Body of pancreas (tissue), 4 donors: ENCODE measurements at regions not wholly inside any gene's neighbourhood (a gene's known extent, or its start where the extent isn't known, plus 50 kb on each side); places are given as distances from the start of the nearest gene placed in this dataset.

Experiments used
- ATAC-seq: fragments of 150-250 bp; one replicate; pipeline ENCODE4 v1.9.1; 2016
- DNase-seq, 4 donors: peaks; one replicate each; pipeline ENCODE4 v3.0.0-alpha.2; 2019
- H3K27ac ChIP-seq, 4 donors: fragments of 200-600 bp; sonication (generic); 1 replicate in 3 of 4; 2 replicates in 1 of 4; pipeline versions ENCODE4 v1.5.1 to v1.6.1; 2016 to 2019; ENCODE audit warnings: mild to moderate bottlenecking in 1 of 4, mixed read lengths in 1 of 4, moderate library complexity in 1 of 4
- H3K27me3 ChIP-seq, 2 donors: fragments of 200-600 bp; sonication (generic); one replicate each; pipeline ENCODE4 v1.6.0; 2016; ENCODE audit warnings: mild to moderate bottlenecking in 1 of 2
- H3K36me3 ChIP-seq, 2 donors: fragments of 200-600 bp; sonication (generic); replicated peaks in 1 of 2; 2 replicates each; pipeline ENCODE4 v1.5.1; 2016; ENCODE audit warnings: low read depth in 2 of 2; ENCODE audit not compliant: insufficient read depth in 1 of 2
- H3K4me1 ChIP-seq: fragments of 200-600 bp; sonication (generic); one replicate; pipeline ENCODE4 v1.6.0; 2016
- H3K4me3 ChIP-seq, 2 donors: fragments of 200-600 bp; sonication (generic); 1 replicate in 1 of 2; 2 replicates in 1 of 2; pipeline ENCODE4 v1.5.1; 2016 to 2019
- H3K9me3 ChIP-seq, 3 donors: fragments of 200-600 bp; sonication (generic); 1 replicate in 2 of 3; 2 replicates in 1 of 3; pipeline ENCODE4 v1.5.1; 2016
- POLR2A ChIP-seq, 3 donors: fragments of 450-650 bp; IDR thresholded peaks; one replicate each; pipeline ENCODE4 v1.6.1; 2016; ENCODE audit warnings: antibody characterized with exemption in 3 of 3, mild to moderate bottlenecking in 2 of 3
- WGBS, 2 donors: methylation state at CpG; one replicate each; pipeline ENCODE4 v1.1.5; 2017; 5-methylcytosine and 5-hydroxymethylcytosine counted together
- intact Hi-C: fragments of 100-400 bp; cut with DNase I; formaldehyde crosslinking; loops from one replicate; pipeline ENCODE4 v1.15.1; 2023
- TF ChIP-seq, protein P1 (sequence below), 7 experiments: fragments of 450-650 bp in 4 of 7; fragments of 200-600 bp in 3 of 7; sonication (generic) in 3 of 7; IDR thresholded peaks; one replicate each; pipeline ENCODE4 v1.5.1; 2016 to 2019; ENCODE audit warnings: antibody characterized with exemption in 7 of 7

DNA sequence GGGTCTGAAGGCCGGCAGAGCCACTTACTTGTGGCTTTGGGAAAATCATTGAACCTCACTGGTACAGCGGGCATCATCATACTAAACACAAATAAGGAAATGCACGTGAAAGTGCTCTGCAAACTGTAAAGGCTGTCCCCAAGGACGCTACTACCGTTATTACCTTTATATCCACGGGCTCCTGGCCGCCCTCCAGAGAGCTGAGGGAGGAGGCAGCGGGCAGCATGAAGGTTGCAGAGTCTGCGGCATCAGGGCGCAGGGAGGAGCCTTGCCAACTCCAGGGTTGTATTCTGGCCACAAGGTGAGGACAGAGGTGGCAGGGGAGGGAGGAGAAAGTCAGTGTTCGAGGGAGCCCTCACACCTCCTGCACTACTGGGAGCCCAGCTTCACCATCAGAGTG lies 68.3 kb upstream of the GCSH start:
- Histone ChIP-seq H3K27ac (no peak overlapping the region), H3K9me3 (no peaks in the 10 kb centered on the region), H3K4me3 (no peak overlapping the region), H3K4me1 (no peaks in the 10 kb centered on the region), H3K36me3 (no peaks in the 10 kb centered on the region), H3K27me3 (no peaks in the 10 kb centered on the region)
- TF ChIP-seq POLR2A (IDR thresholded peaks at IDR 0.05): no peak
- TF ChIP-seq, protein P1, sequence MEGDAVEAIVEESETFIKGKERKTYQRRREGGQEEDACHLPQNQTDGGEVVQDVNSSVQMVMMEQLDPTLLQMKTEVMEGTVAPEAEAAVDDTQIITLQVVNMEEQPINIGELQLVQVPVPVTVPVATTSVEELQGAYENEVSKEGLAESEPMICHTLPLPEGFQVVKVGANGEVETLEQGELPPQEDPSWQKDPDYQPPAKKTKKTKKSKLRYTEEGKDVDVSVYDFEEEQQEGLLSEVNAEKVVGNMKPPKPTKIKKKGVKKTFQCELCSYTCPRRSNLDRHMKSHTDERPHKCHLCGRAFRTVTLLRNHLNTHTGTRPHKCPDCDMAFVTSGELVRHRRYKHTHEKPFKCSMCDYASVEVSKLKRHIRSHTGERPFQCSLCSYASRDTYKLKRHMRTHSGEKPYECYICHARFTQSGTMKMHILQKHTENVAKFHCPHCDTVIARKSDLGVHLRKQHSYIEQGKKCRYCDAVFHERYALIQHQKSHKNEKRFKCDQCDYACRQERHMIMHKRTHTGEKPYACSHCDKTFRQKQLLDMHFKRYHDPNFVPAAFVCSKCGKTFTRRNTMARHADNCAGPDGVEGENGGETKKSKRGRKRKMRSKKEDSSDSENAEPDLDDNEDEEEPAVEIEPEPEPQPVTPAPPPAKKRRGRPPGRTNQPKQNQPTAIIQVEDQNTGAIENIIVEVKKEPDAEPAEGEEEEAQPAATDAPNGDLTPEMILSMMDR (IDR thresholded peaks at IDR 0.05): no peak
- intact Hi-C loops: no loop called here
- 46 to 47% methylated on average over 8 to 11 of the region's 11 CpGs for WGBS, 2 donors
- ATAC-seq: no peak
- DNase-seq: no peak

DNA sequence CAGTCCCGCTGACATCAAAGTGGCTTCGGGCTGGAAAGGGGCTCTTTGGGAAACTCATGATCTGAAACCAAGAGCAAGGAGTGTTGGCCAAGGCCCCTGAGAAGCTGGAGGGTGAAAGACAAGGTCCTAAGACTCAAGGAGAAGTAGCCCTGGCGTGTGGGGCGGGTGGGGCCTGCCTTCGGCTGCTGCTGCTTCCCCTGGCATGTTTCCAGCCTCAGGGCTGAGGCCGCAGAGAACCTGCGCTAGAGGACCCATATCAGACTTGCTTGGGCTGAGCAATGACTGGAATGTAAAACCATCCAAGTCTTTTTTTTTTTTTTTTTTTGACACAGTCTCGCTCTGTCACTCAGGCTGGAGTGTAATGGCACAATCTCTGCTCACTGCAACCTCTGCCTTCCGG lies 67.5 kb upstream of the GCSH start:
- 67 to 68% methylated on average over 9 of the region's 9 CpGs for WGBS, 2 donors
- intact Hi-C loops: no loop called here

DNA sequence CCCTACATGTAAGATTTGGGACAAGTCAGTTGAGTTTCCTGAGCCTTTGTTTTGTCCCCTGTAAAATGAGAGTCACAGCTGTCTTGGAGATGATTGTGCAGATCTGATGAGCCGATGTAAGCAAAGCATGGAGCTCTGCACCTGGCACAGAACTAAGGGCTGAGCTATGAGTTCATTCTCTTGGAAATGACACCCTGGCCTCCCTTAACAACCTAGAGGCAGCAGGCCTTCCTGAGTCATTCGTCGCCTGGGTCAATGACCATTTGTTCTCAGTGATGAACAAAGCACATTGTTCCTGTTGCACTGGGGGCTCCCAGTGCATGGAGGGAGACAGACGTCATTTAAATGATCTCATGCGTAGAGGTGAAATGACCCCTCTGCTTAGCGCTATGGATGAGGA lies 62.8 kb upstream of the GCSH start:
- Histone ChIP-seq H3K36me3 (no peaks in the 10 kb centered on the region), H3K27me3 (no peaks in the 10 kb centered on the region), H3K27ac (no peak overlapping the region), H3K4me1 (no peaks in the 10 kb centered on the region), H3K4me3 (no peak overlapping the region), H3K9me3 (no peaks in the 10 kb centered on the region)
- intact Hi-C loops: no loop called here
- ATAC-seq (no peak), DNase-seq (no peak)
- WGBS, 2 donors: 58 to 73% methylated on average over 6 of the region's 6 CpGs
- TF ChIP-seq, protein P1 (IDR thresholded peaks at IDR 0.05): no peak
- TF ChIP-seq POLR2A (IDR thresholded peaks at IDR 0.05): no peak

More for the DNA sequence above, 67.5 kb upstream of the GCSH start:
- ATAC-seq (no peak), DNase-seq (no peak)
- Histone ChIP-seq H3K27me3 (no peaks in the 10 kb centered on the region), H3K36me3 (no peaks in the 10 kb centered on the region), H3K27ac (no peak overlapping the region), H3K4me3 (no peak overlapping the region), H3K9me3 (no peaks in the 10 kb centered on the region), H3K4me1 (no peaks in the 10 kb centered on the region)
- no peak for TF ChIP-seq POLR2A (IDR thresholded peaks at IDR 0.05)

DNA sequence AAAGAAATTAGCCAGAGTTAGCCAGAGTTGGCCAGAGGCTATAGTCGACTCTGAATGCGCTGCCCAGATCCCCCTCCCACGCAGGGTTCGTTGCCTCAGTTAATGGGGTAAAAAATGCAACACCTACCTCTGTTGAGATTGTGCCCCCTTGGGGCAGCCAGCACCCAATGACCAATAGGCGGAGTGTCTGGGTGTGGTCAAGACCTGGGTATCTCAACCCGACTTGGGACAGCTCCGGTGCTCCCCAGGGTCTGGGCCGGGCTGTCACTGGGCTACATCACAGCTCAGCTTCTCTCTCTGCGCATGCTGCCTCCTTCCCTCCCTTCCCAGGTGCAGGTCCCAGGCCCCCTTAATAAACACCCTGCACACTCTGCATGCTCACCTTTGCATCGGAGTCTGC lies 59.6 kb upstream of the GCSH start:
- DNase-seq: no peak
- Histone ChIP-seq H3K4me1 (no peaks in the 10 kb centered on the region), H3K4me3 (no peak overlapping the region), H3K36me3 (no peaks in the 10 kb centered on the region), H3K9me3 (no peaks in the 10 kb centered on the region), H3K27me3 (no peaks in the 10 kb centered on the region), H3K27ac (no peak overlapping the region)
- TF ChIP-seq, protein P1 (IDR thresholded peaks at IDR 0.05): no peak
- TF ChIP-seq POLR2A (IDR thresholded peaks at IDR 0.05): no peak
- WGBS, 2 donors: 57 to 62% methylated on average over 10 of the region's 10 CpGs
- intact Hi-C loops: no loop called here
- ATAC-seq: no peak

DNA sequence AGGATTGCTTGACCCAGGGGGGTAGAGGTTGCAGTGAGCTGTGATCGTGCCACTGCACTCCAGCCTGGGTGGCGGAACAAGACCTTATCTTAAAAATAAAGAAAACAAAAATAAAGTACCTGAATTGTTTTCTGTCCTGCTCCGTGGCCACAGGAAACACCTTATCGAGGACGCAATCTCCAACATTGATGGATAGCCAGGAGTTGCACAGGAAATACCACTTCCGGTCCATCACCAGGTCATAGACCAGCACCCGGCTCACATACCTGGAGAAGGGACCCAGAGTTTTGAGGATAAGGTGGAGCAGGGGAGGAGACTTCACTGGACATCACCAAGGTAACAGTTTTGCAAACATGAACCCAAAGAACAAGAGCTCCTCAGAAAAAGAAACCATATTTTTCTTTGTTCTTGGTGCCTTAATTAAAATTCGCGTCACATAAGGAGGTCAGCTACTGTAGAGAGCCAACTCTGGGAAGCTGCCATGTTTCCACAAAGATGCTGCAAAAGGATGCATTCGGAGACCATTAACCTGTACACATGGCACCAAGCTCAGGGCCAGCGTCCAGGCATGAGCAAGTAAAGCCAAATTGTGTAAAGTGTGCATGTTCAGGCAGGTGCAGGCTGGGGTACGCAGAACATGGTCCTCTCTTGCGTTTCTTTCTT lies 55.6 kb upstream of the GCSH start:
- H3K4me3 ChIP-seq: no peak overlapping the region
- DNase-seq (no peak), ATAC-seq (no peak)
- no peaks in the 10 kb centered on the region for H3K4me1 ChIP-seq
- intact Hi-C loops: no loop called here
- no peak overlapping the region for H3K27ac ChIP-seq
- no peaks in the 10 kb centered on the region for H3K9me3 ChIP-seq
- 23 to 31% methylated on average over 13 of the region's 13 CpGs for WGBS, 2 donors
- no peaks in the 10 kb centered on the region for H3K36me3 ChIP-seq
- TF ChIP-seq POLR2A (IDR thresholded peaks at IDR 0.05): no peak
- TF ChIP-seq, protein P1 (IDR thresholded peaks at IDR 0.05): no peak
- no peaks in the 10 kb centered on the region for H3K27me3 ChIP-seq
